ENCODE measurements at regions not wholly inside any gene's neighbourhood (a gene's known extent, or its start where the extent isn't known, plus 50 kb on each side); places are given as distances from the start of the nearest gene placed in this dataset.

- Histone ChIP-seq H2BK15ac (ENCODE audit: low read depth, low read length) (no peak overlapping the region; the same call in 2 of the 3 replicates), H3K4ac (ENCODE audit: low read depth, low read length) (no peak overlapping the region), H3K18ac (ENCODE audit: low read depth, low read length) (no peak overlapping the region), H2AFZ (replicated peaks; ENCODE audit: low read length, poor library complexity) (peak overlapping the region; percentile 0), H2BK20ac (ENCODE audit: low read depth, low read length) (peak overlapping the region; percentile 49; the same call in 1 of the 2 replicates), H3K4me2 (ENCODE audit: low read depth, low read length) (no peak overlapping the region; the same call in 1 of the 2 replicates), H3K27ac (ENCODE audit: insufficient read depth, low read length) (no peak overlapping the region), H3K79me1 (ENCODE audit: low read depth in 1 of 2, low read length in 2 of 2) (no peaks in the 10 kb centered on the region), H3K23ac (ENCODE audit: low read depth, low read length) (no peak overlapping the region), H3K9me1 (ENCODE audit: insufficient read depth, low read length) (no peaks in the 10 kb centered on the region; the same call in 1 of the 2 replicates), H2AK9ac (replicated peaks; ENCODE audit: low read depth, low read length, poor library complexity) (no peak overlapping the region), H3K4me1 (ENCODE audit: control insufficient read depth, insufficient read depth, low read length) (0 out of 2 replicates have a peak, but pooled peaks cover 4% of the 10 kb centered on the region), H2BK5ac (ENCODE audit: low read depth, low read length, poor library complexity, severe bottlenecking) (peak overlapping the region; percentile 17), H4K20me1 (ENCODE audit: insufficient read depth, low read length) (no peaks in the 10 kb centered on the region), H3K4me3 (ENCODE audit: insufficient read depth, low read depth, low read length) (no peak overlapping the region), H4K8ac (ENCODE audit: low read depth in 2 of 2, low read length in 2 of 2) (peak overlapping the region in 1 of 2 experiments; percentile 11; a peak in 1 of 4 replicates), H3K36me3 (ENCODE audit: control insufficient read depth, insufficient read depth, low read length) (no peaks in the 10 kb centered on the region), H4K91ac (ENCODE audit: insufficient read depth, low read depth, low read length) (peak overlapping the region; percentile 60), H4K5ac (ENCODE audit: low read depth, low read length) (no peak overlapping the region), H3K56ac (ENCODE audit: extremely low read depth, insufficient read depth, low read length) (no peak overlapping the region), H3K14ac (replicated peaks; ENCODE audit: low read depth, low read length) (no peak overlapping the region; the same call in 1 of the 2 replicates), H3K9ac (ENCODE audit: low read depth, low read length) (no peak overlapping the region), H2BK120ac (ENCODE audit: low read depth, low read length) (peak overlapping the region; percentile 11; the same call in 1 of the 2 replicates), H2AK5ac (ENCODE audit: low read depth, low read length) (peak overlapping the region; percentile 44), H3K9me3 (ENCODE audit: control insufficient read depth, insufficient read depth, low read length) (no peaks in the 10 kb centered on the region), H3K27me3 (ENCODE audit: control insufficient read depth, insufficient read depth, low read length) (no peaks in the 10 kb centered on the region)
- peak; percentile 95 for DNase-seq
- no TSS peak for BruUV-seq (replicated peaks)
- WGBS, 2 experiments (ENCODE audit: extremely low coverage in 2 of 2, insufficient read length in 1 of 2) = 10% methylated on average over 2 of the region's 6 CpGs; no CpG with 5 or more reads in 1 of the 2 experiments
- intact Hi-C loops (cut with micrococcal nuclease) (no loop called here), in situ Hi-C loops (cut with MboI; ENCODE audit: low sequenced_read_pairs) (no loop called here), dilution Hi-C loops (cut with HindIII; ENCODE audit: low sequenced_read_pairs, unreplicated experiment) (no loop called here)
- POLR2A ChIA-PET (ENCODE audit: unreplicated experiment) = no interaction called here
- ATAC-seq (ENCODE audit: low read depth) = peak; percentile 90
- CTCF ChIA-PET = no interaction called here
- TF ChIP-seq BHLHE40 (IDR thresholded peaks at IDR 0.05; ENCODE audit: low read depth, low read length) (peak; percentile 36; the same call in 1 of the 2 replicates), RAD21 (IDR thresholded peaks at IDR 0.05; ENCODE audit: low read length) (0 out of 2 replicates have a peak, but pooled peaks have one; percentile 9), SMC3 (IDR thresholded peaks at IDR 0.05; ENCODE audit: low read depth, low read length) (0 out of 2 replicates have a peak, but pooled peaks have one; percentile 6), RCOR1 (IDR thresholded peaks at IDR 0.05; ENCODE audit: insufficient replicate concordance, low read length) (peak; percentile 9), NFE2L2 (IDR thresholded peaks at IDR 0.05; ENCODE audit: low read depth, low read length) (no peak), CEBPB (IDR thresholded peaks at IDR 0.05; ENCODE audit: low read depth, low read length) (0 out of 2 replicates have a peak, but pooled peaks have one; percentile 29), FOS (IDR thresholded peaks at IDR 0.05; ENCODE audit: low read depth, low read length) (peak; percentile 71)
- TF ChIP-seq, protein P1, sequence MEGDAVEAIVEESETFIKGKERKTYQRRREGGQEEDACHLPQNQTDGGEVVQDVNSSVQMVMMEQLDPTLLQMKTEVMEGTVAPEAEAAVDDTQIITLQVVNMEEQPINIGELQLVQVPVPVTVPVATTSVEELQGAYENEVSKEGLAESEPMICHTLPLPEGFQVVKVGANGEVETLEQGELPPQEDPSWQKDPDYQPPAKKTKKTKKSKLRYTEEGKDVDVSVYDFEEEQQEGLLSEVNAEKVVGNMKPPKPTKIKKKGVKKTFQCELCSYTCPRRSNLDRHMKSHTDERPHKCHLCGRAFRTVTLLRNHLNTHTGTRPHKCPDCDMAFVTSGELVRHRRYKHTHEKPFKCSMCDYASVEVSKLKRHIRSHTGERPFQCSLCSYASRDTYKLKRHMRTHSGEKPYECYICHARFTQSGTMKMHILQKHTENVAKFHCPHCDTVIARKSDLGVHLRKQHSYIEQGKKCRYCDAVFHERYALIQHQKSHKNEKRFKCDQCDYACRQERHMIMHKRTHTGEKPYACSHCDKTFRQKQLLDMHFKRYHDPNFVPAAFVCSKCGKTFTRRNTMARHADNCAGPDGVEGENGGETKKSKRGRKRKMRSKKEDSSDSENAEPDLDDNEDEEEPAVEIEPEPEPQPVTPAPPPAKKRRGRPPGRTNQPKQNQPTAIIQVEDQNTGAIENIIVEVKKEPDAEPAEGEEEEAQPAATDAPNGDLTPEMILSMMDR (conservative IDR thresholded peaks at IDR 0.05; ENCODE audit: low read depth, low read length) = no peak
Measured at GRCh38 chr6:22236626-22237414, 60.0 kb downstream of the PRL start.
